ENCODE measurements at regions not wholly inside any gene's neighbourhood (a gene's known extent, or its start where the extent isn't known, plus 50 kb on each side); places are given as distances from the start of the nearest gene placed in this dataset.

DNA sequence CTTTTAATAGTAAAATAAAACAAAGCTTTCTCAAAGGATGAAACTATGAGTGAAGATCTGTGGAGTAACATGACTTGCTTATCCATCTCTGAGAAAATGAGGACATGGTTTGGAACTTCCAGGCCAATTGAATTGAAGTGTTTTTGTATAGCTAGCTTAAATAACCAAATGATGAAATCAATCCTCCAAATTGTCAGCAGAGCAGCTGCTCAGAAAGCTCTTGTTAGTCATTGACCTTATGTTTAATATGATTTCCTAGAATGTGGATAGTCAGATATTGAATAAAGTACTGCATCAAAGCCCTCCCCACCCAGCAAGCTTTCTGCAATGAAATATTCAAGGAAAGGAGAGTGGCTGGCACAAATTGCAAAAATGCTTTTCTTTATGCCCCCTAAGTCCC, 437.2 kb downstream of the MFSD1 start:
- TF ChIP-seq, protein P1, sequence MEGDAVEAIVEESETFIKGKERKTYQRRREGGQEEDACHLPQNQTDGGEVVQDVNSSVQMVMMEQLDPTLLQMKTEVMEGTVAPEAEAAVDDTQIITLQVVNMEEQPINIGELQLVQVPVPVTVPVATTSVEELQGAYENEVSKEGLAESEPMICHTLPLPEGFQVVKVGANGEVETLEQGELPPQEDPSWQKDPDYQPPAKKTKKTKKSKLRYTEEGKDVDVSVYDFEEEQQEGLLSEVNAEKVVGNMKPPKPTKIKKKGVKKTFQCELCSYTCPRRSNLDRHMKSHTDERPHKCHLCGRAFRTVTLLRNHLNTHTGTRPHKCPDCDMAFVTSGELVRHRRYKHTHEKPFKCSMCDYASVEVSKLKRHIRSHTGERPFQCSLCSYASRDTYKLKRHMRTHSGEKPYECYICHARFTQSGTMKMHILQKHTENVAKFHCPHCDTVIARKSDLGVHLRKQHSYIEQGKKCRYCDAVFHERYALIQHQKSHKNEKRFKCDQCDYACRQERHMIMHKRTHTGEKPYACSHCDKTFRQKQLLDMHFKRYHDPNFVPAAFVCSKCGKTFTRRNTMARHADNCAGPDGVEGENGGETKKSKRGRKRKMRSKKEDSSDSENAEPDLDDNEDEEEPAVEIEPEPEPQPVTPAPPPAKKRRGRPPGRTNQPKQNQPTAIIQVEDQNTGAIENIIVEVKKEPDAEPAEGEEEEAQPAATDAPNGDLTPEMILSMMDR (conservative IDR thresholded peaks at IDR 0.05; ENCODE audit: low read length), result no peak
- TF ChIP-seq EZH2phosphoT487 (IDR thresholded peaks at IDR 0.05; ENCODE audit: borderline replicate concordance, low read depth, low read length), result no peak

Data from OCI-LY7 (cell line).